GM12874 (cell line): ENCODE measurements at regions not wholly inside any gene's neighbourhood (a gene's known extent, or its start where the extent isn't known, plus 50 kb on each side); places are given as distances from the start of the nearest gene placed in this dataset.

Source experiments
- CTCF ChIP-seq: IDR thresholded peaks from 2 replicates; pipeline ENCODE4 v1.5.1; 2011; ENCODE audit warnings: low read depth, mild to moderate bottlenecking, control low read depth, low read length, moderate library complexity; ENCODE audit not compliant: insufficient read depth

- no peak for TF ChIP-seq CTCF
These were observed 474.2 kb upstream of the ZNF385D start for GRCh38 chr3:22225161-22225560.

DNA sequence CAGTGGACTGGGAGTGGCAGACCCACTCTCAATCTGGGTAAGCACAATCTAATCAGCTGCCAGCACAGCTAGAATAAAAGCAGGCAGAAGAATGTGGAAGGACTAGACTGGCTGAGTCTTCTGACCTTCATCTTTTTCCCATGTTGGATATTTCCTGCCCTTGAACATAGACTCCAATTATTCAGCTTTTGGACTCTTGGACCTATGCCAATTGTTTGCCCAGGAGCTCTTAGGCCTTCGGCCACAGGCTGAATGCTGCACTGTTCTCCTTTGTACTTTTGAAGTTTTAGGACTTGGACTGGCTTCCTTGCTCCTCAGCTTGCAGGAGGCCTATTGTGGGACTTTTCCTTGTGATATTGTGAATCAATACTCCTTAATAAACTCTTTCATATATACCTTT, 477.7 kb upstream of the ZNF385D start:
- no peak for TF ChIP-seq CTCF

DNA sequence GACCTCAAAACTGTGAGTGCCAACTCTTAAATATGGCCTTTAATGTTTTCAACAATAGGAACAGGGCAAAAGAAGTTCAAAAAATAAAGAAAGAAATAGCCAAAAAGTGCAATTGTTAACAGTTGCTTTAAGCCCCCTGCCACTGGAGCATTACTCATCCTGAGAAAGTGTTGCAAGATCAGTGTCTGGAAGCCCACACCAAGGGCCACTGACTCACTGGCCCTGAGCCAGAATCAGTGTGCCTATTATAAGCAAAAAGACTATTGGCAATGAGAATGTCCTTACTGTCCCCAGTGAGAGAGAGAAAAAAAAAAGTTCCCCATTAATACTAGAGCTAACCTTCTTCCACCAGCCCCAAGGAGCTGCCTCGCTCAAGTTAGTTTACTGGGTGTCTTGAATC, 480.1 kb upstream of the ZNF385D start:
- TF ChIP-seq CTCF, result no peak

DNA sequence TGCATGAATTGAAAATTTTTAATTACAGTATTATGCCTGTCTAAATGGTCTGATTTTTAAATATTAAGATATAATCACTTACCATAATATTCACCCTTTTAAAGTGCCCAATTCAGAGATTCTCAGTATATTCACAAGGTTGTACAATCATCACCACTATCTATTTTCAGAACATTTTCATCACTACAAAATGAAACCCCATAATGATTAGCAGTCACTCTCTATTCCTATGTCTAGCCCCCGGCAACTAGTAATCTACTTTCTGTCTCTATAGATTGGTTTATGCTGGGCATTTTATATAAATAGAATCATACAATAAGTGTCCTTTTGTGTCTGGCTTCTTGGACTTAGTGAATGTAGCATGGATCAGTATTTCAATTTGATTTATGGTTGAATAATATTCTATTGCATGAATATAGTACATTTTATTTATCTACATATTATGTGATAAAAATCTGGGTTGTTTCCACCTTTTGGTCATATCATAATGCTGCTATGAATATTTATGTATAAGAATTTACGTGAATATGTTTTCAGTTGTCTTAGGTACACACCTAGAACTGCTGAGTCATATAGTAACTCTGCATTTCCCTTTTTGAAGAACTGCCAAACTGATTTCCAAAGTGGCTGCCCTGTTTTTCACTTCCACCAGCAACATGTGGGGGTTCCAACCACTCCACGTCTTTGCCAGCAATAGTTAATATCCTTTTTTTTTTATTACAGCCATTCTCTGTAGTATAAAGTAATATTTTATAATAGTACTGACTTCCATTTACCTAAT, 485.7 kb upstream of the ZNF385D start:
- no peak for TF ChIP-seq CTCF

DNA sequence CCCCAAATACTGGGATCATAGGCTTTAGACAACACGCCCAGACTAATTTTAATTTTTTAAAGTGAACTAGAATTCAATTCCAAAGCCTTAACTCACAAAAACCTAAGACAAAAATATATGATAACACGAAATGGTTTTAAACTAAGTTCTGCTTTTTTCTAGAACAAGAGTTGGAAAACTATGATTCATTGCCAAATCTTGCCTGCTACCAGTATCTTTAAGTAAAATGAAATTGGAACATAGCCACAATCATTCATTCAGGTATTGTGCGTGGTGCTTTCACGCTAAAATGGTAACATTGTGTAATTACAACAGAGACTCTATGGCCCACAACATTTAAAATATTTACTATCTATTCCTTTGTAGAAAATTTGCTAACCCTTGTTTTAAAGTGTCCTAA, 488.0 kb upstream of the ZNF385D start:
- TF ChIP-seq CTCF, result no peak

DNA sequence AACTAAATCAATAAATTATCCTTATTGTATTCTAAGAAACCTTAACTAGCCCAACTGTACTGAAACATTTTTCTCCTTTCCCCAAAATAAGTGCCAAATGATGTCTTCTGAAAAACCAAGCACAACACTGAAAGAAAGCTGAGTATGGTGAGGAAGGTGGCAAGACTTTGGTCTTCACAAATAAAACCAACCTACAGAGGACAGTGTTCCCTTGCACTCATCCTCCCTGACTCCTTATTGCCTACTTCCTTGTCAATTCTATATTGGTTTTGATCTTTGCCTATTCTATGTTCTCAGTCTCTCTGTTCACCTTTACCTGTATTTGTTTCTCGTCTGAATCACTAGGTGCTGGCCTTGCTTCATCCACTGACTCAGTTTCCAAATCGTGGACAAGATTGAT, 490.1 kb upstream of the ZNF385D start:
- no peak for TF ChIP-seq CTCF

DNA sequence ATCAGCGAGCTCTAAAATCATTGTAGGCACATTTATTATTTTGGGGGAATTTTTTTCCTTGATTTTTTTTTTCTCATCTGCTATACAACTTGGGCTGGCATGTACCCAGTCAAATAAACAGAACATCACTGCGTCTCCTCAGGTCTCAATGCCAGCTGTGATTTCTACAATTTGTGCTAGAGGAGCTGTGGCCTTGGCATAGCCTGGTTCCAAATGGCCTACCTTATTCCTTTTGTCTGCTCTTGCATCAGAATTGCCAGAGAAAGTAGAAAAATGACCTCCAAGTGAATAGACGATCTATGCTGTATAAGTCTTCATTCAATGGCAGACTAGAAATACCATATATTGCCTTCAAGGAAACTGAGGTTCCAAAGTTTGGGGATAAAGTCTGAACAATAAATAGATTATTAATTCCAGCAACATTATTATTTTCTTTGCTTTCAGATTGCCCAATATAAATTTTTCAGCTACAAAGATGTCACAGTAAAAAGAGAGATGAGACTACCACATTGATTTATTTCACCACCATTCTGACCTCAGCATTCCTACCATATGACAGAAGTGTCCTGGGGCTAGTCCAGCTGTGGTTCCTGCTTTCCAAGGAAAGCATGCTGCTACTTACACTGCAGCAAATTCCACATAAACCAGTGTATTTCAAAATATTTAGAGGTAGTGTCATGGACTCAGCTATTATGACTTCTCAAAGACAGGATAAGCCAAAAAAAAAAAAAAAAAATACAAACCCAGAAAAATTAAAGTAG, 493.9 kb upstream of the ZNF385D start:
- no peak for TF ChIP-seq CTCF
